GM23338 (cell line): ENCODE measurements at regions not wholly inside any gene's neighbourhood (a gene's known extent, or its start where the extent isn't known, plus 50 kb on each side); places are given as distances from the start of the nearest gene placed in this dataset.
"Not testable (repeated sequence)": the region's sequence is repeated elsewhere in the genome, so short reads cannot be mapped to it uniquely, and the experiment has no call there.

Source experiments
- ATAC-seq: fragments of 200-7000 bp; cut with Tn5 transposase; 3 replicates; pipeline ENCODE4 v1.9.1; 2020
- DNase-seq: peaks from one replicate; pipeline ENCODE4 v3.0.0-alpha.2; 2015; ENCODE audit warnings: low spot score
- H2AFZ ChIP-seq: fragments of 200-600 bp; sonication (generic); 2 replicates; pipeline ENCODE4 v1.8.0; 2016; ENCODE audit warnings: antibody characterized with exemption, mild to moderate bottlenecking, moderate library complexity
- H3F3A ChIP-seq: fragments of 200-600 bp; sonication (generic); replicated peaks from 2 replicates; pipeline ENCODE4 v1.8.0; 2017; ENCODE audit warnings: antibody characterized with exemption, mixed run types, low read depth
- H3K27ac ChIP-seq: fragments of 200-600 bp; sonication (generic); 2 replicates; pipeline ENCODE4 v1.6.1; 2016; ENCODE audit warnings: low read depth
- H3K27me3 ChIP-seq: fragments of 200-600 bp; sonication (generic); 2 replicates; pipeline ENCODE4 v1.8.0; 2016; ENCODE audit warnings: mild to moderate bottlenecking, mixed run types, moderate library complexity; ENCODE audit not compliant: insufficient read depth
- H3K36me3 ChIP-seq: fragments of 200-600 bp; sonication (generic); 2 replicates; pipeline ENCODE4 v1.8.0; 2016; ENCODE audit warnings: mild to moderate bottlenecking; ENCODE audit not compliant: insufficient read depth
- H3K4me1 ChIP-seq: fragments of 200-600 bp; sonication (generic); 2 replicates; pipeline ENCODE4 v1.8.0; 2016; ENCODE audit warnings: mild to moderate bottlenecking, moderate library complexity; ENCODE audit not compliant: insufficient read depth
- H3K4me2 ChIP-seq: fragments of 200-600 bp; sonication (generic); 2 replicates; pipeline ENCODE4 v1.7.1; 2017; ENCODE audit warnings: mixed run types
- H3K4me3 ChIP-seq: fragments of 200-600 bp; sonication (generic); 2 replicates; pipeline ENCODE4 v1.6.1; 2016; ENCODE audit warnings: mixed run types
- H3K79me2 ChIP-seq: fragments of 200-600 bp; sonication (generic); replicated peaks from 2 replicates; pipeline ENCODE4 v1.8.0; 2017; ENCODE audit warnings: mild to moderate bottlenecking; ENCODE audit not compliant: insufficient read depth
- H3K9me2 ChIP-seq: fragments of 200-600 bp; sonication (generic); 2 replicates; pipeline ENCODE4 v1.8.0; 2017; ENCODE audit not compliant: insufficient read depth
- H4K20me1 ChIP-seq: fragments of 200-600 bp; sonication (generic); replicated peaks from 2 replicates; pipeline ENCODE4 v1.8.0; 2017; ENCODE audit warnings: mild to moderate bottlenecking; ENCODE audit not compliant: insufficient read depth
- H3K27ac Mint-ChIP-seq: 2 replicates; pipeline ENCODE4 v1.8.0; 2020; ENCODE audit warnings: inconsistent platforms, mild to moderate bottlenecking, moderate library complexity, mixed read lengths
- H3K27me3 Mint-ChIP-seq: 3 replicates; pipeline ENCODE4 v1.8.0; 2022; ENCODE audit warnings: low read depth, mild to moderate bottlenecking, moderate library complexity, mixed read lengths, inconsistent platforms; ENCODE audit not compliant: insufficient read depth, poor library complexity
- H3K36me3 Mint-ChIP-seq: 3 replicates; pipeline ENCODE4 v1.8.0; 2021; ENCODE audit warnings: low read depth, mild to moderate bottlenecking, inconsistent platforms, moderate library complexity, mixed read lengths
- H3K4me1 Mint-ChIP-seq: 3 replicates; pipeline ENCODE4 v1.8.0; 2020; ENCODE audit warnings: mild to moderate bottlenecking, inconsistent platforms, mixed read lengths
- H3K4me3 Mint-ChIP-seq: 3 replicates; pipeline ENCODE4 v1.8.0; 2021; ENCODE audit warnings: moderate library complexity, mild to moderate bottlenecking, inconsistent platforms, mixed read lengths
- H3K9me3 Mint-ChIP-seq: 3 replicates; pipeline ENCODE4 v1.8.0; 2020; ENCODE audit warnings: moderate library complexity, mild to moderate bottlenecking, inconsistent platforms, mixed read lengths
- ZNF462 ChIP-seq: fragments of 250-450 bp; sonication (Bioruptor Pico); IDR thresholded peaks from 2 replicates; pipeline ENCODE4 v1.5.0; 2020; ENCODE audit warnings: mild to moderate bottlenecking, moderate library complexity

GRCh38 chr17:20805751-20806150, 226.2 kb downstream of the CDRT15L2 start (continued):
- no peak for TF ChIP-seq ZNF462 (CRISPR knock-in tag)

- not testable (repeated sequence) for H3K9me2 ChIP-seq, H3K4me1 Mint-ChIP-seq, H3K27ac ChIP-seq, H2AFZ ChIP-seq, H3K36me3 Mint-ChIP-seq, H3K9me3 Mint-ChIP-seq, H3K4me3 Mint-ChIP-seq, H3K4me2 ChIP-seq, H3F3A ChIP-seq, H3K4me1 ChIP-seq, DNase-seq, H3K27me3 ChIP-seq, ATAC-seq, H3K79me2 ChIP-seq, H3K36me3 ChIP-seq, H3K4me3 ChIP-seq, H3K27me3 Mint-ChIP-seq, H4K20me1 ChIP-seq, H3K27ac Mint-ChIP-seq
Observed at GRCh38 chr17:20807566-20807965, 228.0 kb downstream of the CDRT15L2 start.

GRCh38 chr17:20815410-20815809, 227.4 kb downstream of the USP22 start:
- not testable (repeated sequence) for ATAC-seq, H3K27me3 Mint-ChIP-seq, DNase-seq, H3K79me2 ChIP-seq, H3K9me2 ChIP-seq, H3K4me3 ChIP-seq, H3K4me1 Mint-ChIP-seq, H3K4me3 Mint-ChIP-seq, H2AFZ ChIP-seq, H3K9me3 Mint-ChIP-seq, H3F3A ChIP-seq, H3K4me2 ChIP-seq, H4K20me1 ChIP-seq, H3K27me3 ChIP-seq, H3K27ac Mint-ChIP-seq, H3K27ac ChIP-seq, H3K4me1 ChIP-seq, H3K36me3 ChIP-seq, H3K36me3 Mint-ChIP-seq
